ENCODE measurements at regions not wholly inside any gene's neighbourhood (a gene's known extent, or its start where the extent isn't known, plus 50 kb on each side); places are given as distances from the start of the nearest gene placed in this dataset.
"Not testable (repeated sequence)": the region's sequence is repeated elsewhere in the genome, so short reads cannot be mapped to it uniquely, and the experiment has no call there.

DNA sequence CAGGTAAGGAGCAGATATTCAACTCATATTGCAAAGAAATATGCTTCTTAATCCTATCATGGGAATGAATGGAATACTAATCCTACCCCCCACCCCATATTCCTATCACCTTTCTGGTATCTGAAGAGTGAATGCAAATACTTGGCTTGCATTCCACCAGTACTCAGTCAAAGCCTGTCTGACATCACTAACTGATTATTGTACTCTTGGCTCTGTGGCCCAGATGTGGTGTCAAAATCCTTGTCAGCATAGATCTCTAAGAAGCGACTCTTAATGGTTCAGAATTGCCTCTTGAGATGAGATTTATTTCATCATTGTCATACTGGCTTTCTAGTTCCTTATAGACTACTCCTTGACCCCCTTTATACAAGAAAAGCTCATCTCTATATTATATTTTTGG, 604.6 kb downstream of the ADGRL2 start:
- intact Hi-C loops (cut with micrococcal nuclease) = no loop called here

DNA sequence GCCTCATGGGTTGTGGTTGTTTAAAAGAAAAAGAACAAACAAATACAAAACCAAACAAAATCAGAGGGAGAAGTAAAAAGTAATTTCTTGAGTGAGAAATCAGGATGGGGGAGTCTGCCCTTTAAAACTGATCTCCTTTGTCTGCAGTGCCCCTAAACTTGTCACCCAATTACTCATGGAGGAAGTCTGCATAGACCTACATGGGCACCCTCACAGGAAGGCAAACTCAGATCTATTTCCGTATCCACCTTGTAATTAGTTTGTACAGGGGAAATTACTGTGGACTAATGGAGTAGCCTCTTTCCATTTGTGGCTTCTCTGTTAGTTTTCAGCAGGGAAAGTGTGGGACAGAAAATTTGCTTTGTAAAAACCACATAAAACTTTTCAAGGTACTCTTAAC, 600.4 kb downstream of the ADGRL2 start:
- intact Hi-C loops (cut with micrococcal nuclease) = no loop called here

DNA sequence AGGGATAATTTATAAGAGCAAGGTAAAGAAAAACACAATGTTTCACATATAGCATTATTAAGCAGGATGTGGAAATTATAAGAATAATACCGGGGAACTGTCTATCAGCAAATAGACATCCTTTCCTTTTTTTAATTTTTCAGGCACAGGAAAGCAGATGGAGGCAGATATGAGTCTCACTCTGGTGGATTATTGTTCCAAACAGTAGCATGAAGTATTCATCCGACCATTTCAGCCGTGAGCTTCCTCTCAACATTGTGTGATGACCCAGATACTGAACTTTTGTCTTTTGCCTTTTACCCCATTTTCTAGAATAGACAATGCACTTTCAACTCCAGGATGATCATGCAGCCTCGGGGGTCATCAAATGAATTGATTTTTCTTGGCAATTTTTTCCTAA, 599.8 kb downstream of the ADGRL2 start:
- intact Hi-C loops (cut with micrococcal nuclease) = no loop called here

DNA sequence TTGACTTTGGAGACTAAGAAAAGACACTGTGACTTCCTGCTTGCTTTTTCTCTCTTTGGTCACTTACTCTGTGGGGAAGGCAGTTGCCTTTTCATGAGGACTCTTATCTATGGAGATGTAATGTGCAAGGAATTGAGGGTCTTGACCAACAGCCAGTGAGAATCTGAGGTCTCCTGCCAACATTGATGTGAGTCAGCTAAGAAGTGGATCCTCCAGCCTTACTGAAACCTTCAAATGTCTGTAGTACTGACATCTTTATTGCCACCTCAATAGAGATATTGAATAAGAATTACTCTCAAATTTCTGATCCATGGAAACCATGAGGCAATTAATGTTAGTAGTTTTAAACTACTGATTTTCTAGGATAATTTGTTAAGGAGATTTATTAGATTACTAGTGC, 598.4 kb downstream of the ADGRL2 start:
- intact Hi-C loops (cut with micrococcal nuclease) = no loop called here

DNA sequence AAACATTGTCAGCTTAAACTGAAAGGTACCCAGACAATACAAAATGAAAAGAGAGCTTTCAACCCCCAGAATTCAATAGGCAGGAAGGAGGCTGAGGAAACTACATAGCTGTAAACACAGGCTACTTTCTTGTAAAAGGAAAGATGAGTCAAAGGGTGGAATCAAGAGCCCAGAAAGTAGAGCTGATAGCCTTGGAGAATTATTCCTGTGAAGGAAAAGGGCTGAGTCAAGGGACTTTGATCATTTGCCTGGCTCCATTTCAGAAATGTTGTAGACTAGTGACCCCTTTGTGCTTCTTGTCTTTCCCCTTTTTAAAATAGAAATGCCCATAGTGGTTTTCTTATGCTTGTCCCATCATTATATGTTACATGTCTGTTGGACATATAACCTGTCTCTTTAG, 597.6 kb downstream of the ADGRL2 start:
- intact Hi-C loops (cut with micrococcal nuclease) = no loop called here

DNA sequence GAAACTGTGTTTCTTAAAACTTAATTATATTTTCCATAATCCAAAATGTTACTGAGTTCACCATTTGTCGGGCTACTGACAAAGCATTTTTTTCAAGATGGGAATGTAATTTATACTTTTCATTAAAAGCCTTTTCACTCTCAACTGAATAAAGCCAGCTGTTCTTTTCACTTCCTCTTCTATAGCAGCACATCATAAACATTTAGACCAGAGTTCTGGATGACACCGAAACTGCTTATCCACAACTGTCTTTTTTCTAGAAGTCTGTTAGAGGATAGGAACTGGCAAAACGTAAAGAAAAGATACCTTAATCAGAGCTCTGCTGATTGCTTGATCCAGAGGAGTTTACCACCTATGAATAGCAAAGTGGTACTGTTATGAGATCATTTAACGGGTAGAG, 594.7 kb downstream of the ADGRL2 start:
- intact Hi-C loops (cut with micrococcal nuclease) = no loop called here

DNA sequence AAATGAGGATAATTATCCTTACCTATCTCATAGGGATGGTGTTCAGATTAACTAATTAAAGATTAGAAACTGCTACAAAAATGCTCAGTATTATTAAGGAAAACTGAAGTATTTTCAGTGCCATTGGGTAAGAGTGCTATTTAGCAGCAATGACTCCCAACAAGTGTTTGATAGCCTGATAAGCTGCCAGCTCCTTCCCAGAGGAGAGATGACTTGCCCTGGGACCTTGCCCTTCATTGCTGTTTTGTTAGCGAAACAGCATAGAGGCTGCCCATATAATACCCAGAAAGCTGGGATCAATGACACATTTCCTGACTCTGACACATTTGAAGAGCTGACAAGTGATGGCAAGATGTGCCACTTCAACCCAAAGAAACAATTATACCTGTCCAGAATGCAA, 592.2 kb downstream of the ADGRL2 start:
- intact Hi-C loops (cut with micrococcal nuclease) = no loop called here

DNA sequence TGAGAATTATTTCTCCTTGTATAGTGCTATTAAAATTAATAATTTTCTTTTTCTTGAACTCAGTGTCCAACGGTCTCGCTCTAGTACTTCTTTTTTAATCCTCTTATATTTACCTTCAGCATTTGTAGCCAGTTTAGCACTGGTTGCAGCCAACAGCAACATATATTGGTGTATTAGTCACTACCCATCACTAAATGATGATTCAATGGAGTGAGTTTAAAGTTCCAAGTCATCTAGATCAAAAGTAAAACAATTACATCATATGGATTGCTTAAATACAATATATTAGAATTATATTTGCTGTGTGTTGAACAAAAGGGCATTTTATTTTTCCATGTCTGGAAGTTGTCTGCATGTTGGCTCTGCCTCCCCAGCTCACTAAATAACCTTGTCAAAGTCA, 591.8 kb downstream of the ADGRL2 start:
- intact Hi-C loops (cut with micrococcal nuclease) = no loop called here

DNA sequence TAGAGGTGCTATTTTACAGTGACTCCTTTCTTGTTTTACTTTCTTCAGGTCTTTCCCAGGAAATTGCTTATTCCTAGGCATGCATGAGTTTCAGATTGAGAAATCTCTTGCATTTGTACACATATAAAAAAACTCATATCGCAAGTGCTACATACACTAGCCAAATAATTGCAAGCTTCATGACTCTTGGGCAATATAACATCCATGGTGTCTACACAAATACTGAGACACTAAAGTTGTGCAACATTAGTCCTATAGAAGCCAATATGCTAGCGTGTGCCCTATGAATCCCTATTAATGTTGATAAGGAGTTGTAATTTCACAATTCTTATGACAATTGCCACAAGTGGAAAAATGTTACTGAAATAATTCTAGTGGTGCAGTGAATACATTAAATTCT, 591.0 kb downstream of the ADGRL2 start:
- intact Hi-C loops (cut with micrococcal nuclease) = no loop called here

DNA sequence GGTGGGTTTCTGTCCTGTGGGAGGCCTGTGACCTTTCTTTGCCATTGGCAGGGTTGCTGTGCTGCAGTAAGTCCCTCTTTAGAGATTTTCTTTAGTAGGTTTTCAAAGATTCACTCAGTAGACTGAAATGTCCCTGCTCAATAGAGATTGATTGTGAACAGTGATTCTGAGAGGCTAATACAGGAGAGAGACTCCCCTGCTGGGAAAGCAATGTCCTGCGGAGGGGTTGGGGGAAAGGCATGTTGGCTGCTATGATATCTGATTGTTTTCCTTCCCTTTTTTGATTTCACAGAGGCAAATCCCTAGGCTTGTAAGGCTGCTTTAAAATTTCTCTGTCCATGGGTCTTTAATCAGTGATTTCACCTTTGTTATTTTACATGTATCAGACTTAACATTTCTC, 589.9 kb downstream of the ADGRL2 start:
- intact Hi-C loops (cut with micrococcal nuclease) = no loop called here

DNA sequence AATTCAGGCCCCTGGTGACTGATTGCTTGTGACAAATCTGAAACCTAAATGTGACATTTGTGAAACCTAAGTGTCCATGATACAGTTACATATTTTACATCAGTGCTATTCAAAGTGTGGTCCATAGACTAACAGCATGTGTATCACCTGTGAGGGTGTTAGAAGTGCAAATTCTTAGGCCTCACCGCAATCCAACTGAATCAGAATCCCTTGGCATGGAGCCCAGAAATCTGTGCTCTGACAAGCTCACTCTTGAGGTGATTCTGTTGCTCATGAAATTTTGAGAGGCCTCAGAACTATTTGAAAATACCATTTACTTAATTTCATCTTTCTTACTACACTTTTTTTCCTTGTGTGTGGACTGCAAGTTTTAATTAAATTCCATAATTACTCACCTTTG, 587.9 kb downstream of the ADGRL2 start:
- intact Hi-C loops (cut with micrococcal nuclease) = no loop called here

DNA sequence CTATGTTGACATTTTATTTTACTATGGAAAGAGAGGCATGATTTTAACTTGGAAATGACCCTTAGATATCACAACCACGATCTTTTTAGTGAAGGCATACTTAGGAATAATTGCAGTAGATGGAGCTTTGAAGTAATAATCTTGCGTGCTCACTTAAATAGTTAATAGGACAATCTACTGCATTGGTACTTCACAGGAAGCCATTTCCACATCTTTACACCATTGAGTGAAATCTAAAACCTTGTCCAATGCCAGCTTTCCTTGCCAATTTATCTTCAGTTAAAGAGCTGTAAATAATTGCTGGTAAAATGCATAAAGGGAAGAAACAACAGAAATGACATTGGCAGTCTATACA, 586.3 kb downstream of the ADGRL2 start:
- intact Hi-C loops (cut with micrococcal nuclease) = no loop called here

DNA sequence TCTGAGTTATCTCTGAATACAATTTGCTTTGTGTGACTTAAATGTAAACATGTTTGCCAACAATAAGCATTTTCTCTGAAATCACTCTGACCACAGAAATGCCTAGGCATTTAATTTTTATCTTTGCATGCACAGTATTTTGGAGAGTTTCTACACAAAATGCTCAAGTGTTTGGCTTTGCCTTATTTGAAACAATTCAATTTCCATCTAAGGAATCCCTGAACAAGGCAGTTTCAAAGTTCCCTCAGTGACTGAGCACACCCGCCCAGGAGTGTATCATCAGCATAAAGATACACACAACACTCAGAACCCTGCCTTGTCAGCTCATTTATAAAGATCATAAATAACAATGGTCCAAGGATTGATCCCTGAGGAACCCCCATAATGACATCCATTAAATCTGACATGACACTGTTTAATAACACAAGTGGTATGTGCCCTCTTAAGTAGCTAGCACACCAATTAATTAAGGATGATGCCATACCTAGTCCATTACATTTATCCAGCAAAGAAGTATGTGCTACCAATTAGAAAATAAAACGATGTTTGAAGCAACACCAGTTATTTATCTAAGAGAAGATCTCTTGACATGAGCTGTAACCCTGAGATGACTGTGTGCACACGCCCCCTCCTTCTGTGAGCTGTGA, 585.8 kb downstream of the ADGRL2 start:
- intact Hi-C loops (cut with micrococcal nuclease) = no loop called here

DNA sequence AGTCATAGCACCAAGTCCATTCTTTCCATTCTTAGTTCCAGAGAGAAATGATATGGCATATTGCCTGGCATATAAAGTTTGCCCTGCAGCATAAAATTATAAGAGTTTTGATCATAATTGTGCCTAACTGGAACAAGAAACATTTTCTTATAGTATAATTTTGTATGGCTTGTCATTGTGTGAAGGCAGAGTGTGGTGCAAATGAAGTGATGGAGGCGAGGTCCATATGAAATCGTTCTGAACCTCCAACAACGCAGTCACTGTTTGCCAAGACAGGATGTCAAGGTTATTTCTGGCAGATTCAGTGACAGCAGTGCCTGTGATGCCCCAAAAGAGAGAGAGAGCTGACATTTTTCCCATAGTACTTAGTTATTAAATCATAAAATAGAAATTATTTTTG, 584.0 kb downstream of the ADGRL2 start:
- intact Hi-C loops (cut with micrococcal nuclease) = no loop called here

DNA sequence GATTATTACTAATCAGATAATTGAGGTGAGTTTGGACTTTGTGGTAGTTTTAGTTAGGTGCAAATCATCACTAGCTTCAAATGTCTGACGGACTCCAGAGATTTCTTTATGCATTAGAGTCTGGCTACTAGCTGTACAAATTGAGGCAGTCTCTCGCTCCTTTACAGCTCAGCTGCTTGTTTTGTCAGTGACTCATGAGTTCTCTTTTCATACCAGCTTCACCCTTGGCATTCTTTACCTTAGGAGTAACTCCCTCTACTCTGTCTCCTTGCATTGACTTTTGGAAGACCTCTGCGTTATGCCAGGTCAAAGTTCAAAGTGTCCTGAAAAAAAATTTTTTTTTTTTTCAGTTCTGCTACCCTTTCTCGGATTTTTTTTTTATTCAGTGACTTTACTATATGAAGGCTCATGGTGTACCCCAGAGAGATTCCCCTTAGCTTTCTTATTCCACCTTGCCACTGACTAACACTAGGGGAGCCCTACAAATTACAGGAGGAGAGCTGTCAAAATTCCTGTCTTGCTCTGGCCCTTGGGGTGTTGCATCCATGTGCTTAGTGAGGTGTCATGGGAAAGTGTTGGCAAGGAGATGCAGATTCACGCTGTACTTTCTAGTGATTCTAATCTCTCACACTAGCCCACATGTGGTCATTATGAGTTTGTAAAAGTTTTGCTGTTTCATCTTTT, 576.6 kb downstream of the ADGRL2 start:
- intact Hi-C loops (cut with micrococcal nuclease) = no loop called here

DNA sequence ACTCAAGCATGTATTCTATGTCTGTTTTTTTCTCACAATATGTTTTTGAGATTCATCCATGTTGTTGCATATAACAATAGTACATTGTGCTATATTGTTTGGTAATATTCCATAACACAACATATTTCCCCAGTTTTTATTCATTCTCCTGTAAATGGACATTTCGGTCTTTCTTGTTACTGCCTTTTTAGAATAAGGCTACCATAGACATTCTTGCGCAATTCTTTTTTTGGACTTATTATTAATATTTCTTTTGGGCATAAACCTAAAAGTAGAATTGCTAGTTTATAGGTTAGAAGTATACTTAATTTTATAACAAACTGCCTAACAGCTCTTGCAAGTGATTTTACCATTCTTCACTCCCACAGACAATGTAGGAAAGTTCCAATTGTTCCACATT, 573.0 kb downstream of the ADGRL2 start:
- intact Hi-C loops (cut with micrococcal nuclease) = no loop called here

DNA sequence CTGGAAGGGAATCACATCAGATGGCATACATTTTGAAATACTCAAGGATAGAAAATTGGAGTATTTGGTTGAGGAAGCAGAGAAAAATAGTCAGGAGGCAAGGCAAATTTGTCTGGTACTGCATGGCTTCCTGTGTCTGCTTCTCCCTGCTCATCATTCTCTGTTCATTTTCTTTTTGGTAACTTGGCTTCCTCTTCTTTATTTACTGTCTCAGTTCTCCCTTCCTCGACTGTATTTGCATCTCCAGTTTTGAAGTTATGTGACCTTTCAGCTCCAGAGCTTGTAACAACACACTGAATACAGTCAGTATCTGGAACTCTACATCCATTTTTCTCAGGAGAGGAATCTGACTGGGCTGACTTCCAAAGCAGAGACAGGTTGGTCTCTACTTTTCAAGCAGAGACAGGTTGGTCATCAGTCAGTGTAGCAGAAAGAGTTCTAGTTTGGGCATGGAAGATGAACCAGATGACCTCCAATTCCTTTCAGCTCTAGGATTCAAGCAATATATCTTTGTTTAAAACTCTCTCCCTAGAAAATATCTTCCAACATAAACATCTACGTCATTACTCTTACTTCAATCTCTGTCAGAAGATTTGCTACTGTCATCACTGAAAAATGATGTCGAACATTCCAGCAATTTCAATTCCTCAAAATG, 571.2 kb downstream of the ADGRL2 start:
- intact Hi-C loops (cut with micrococcal nuclease) = no loop called here

DNA sequence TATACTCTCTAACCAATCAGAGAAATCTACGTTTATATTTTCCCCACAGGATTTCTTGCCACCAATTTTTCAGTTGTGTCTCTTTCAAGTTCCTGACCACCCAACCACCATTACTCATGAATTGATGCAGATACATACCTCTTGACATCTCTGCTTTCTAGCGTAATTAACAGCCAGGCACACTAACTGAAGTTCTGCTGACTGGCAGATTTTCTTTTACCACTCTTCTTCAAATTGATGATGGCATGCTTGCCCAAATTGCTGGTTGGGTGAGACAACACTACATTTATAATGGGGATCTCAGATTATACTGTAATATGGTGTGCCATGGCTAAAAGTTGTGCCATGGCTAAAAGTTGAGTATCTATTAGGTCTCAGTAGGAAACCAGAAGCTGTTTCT, 566.7 kb downstream of the ADGRL2 start:
- intact Hi-C loops (cut with micrococcal nuclease) = no loop called here

DNA sequence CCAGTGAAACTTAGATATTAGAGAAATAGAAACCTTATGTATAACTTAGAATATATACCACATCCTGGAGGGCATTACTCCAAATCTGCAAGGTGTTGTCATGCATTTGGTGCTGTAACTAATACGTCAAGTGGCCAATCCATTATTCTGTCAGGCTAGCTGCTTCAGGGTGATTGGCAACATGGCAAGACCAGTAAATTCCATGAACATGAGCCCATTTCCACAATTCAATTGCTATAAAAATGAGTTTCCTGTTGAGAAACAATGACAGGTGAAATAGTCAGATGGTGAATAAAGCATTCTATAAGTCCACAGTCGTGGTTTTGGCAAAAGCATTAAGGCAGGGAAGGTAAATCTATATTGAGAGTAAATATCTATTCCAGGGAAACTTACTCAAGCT, 566.0 kb downstream of the ADGRL2 start:
- intact Hi-C loops (cut with micrococcal nuclease) = no loop called here

DNA sequence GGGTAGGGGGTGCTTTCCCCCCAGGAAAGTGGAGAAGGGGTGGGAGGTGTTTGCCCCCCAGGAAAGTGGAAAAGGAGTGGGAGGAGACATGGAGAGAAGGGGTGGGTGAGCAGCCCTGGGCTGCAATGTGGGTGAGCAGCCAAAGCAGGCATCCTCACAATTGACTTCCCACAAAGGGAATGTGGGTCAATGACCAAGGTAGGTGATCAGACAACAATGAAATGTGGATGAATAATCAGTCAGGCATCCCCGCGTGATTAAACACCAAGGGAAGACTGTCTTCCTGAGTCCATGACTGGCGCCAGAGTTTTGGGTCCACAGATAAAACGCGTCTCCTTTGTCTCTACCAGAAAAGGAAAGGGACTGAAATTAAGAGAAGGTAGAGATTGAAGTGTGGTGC, 558.8 kb downstream of the ADGRL2 start:
- intact Hi-C loops (cut with micrococcal nuclease) = not testable (repeated sequence)

DNA sequence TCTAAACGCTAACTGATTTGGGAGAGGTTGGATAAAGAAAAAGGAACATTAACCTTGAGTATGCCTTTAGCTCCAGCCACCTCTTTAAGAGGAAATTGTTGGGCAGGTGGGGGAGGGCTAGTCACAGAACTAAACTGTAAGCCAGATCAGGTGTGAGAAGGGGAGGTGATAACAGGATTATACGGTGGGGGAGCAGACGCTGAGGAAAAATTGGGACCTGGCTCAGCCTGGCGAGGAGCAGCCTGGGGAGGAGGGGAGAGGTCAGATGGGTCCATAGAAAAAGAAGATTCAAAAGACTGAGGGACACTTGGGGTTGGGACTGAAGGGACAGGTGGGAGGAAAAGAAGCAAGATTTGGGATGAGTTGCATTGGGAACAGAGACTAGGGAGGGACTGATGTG, 558.0 kb downstream of the ADGRL2 start:
- intact Hi-C loops (cut with micrococcal nuclease) = not testable (repeated sequence)

DNA sequence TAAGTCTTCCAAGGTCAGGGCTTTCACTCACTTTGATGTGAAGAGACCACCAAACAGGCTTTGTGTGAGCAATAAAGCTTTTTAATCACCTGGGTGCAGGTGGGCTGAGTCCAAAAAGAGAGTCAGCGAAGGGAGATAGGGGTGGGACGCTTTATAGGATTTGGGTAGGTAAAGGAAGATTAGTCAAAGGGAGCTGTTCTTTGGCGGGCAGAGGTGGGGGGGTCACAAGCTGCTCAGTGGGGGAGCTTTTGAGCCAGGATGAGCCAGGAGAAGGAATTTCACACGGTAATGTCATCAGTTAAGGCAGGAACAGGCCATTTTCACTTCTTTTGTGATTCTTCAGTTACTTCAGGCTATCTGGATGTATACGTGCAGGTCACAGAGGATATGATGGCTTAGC, 553.8 kb downstream of the ADGRL2 start:
- intact Hi-C loops (cut with micrococcal nuclease) = not testable (repeated sequence)

DNA sequence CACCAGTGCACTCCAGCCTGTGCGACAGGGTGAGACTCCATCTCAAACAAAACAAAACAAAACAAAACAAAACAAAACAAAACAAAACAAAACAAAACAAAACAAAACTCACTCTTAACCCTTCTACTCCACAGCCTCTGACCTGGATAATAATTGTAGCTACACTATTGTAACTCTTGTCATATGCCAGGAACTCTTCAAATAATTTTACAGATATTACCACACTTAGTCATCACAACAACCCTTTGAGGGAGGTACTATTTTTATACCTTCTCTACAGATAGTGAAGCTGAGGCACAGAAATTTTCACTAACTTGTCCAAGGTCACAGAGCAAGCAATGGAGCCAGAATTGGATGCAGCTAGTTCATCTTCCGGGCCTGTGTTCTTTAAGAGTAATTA, 547.8 kb downstream of the ADGRL2 start:
- intact Hi-C loops (cut with micrococcal nuclease) = no loop called here
